ENCODE measurements at regions not wholly inside any gene's neighbourhood (a gene's known extent, or its start where the extent isn't known, plus 50 kb on each side); places are given as distances from the start of the nearest gene placed in this dataset.

DNA sequence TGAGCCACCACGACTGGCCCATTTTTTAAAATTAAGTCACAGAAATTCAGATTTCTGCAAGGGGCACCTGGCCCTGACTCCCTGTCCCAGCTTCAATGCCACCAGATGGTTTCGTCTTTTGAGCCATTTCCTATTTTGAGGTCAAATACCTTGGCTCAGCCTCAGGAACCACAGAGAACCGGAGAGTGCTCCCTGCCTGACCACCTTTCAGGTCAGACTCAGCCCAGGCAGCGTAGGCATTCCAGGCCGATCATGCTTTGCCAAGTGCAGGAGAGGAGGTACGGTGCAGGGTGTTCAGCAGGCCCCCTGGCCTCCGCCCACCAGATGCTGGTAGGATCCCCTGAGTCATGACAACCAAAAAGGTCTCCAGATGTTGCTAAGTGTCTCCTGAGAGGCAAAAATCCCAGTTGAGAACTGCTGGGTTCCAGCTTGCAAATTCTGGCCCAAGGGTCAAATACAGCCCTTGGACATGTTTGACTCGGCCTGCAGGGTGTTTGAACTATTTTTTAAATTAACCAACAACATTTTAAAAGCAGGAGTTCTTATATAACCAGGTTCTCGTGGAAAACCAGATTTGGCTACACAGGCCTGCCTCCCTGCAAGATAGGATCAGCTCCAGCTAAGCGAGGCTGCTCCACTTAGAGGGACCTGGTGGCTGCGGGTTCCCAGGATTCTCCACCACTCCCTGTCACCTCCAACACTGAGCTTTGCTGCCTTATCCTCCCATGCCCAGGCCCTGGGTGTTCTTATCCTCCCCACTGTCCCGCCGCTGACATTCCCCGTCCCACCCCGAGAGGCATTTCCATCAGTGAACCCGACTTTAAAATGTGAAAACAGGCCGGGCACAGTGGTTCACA, 61.9 kb upstream of the TARDBP start:
- TF ChIP-seq, protein P1, sequence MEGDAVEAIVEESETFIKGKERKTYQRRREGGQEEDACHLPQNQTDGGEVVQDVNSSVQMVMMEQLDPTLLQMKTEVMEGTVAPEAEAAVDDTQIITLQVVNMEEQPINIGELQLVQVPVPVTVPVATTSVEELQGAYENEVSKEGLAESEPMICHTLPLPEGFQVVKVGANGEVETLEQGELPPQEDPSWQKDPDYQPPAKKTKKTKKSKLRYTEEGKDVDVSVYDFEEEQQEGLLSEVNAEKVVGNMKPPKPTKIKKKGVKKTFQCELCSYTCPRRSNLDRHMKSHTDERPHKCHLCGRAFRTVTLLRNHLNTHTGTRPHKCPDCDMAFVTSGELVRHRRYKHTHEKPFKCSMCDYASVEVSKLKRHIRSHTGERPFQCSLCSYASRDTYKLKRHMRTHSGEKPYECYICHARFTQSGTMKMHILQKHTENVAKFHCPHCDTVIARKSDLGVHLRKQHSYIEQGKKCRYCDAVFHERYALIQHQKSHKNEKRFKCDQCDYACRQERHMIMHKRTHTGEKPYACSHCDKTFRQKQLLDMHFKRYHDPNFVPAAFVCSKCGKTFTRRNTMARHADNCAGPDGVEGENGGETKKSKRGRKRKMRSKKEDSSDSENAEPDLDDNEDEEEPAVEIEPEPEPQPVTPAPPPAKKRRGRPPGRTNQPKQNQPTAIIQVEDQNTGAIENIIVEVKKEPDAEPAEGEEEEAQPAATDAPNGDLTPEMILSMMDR (IDR thresholded peaks at IDR 0.05; ENCODE audit: low read depth, low read length), result no peak
- no peak for TF ChIP-seq POLR2A (IDR thresholded peaks at IDR 0.05; ENCODE audit: extremely low read depth, insufficient read length)
- TF ChIP-seq, protein P2, sequence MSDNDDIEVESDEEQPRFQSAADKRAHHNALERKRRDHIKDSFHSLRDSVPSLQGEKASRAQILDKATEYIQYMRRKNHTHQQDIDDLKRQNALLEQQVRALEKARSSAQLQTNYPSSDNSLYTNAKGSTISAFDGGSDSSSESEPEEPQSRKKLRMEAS (IDR thresholded peaks at IDR 0.05; ENCODE audit: low read depth, low read length), result no peak

Measured in NB4 (cell line).